Suppressor macrophage treated with lipopolysaccharide for 1 hour (primary cell): ENCODE measurements at regions not wholly inside any gene's neighbourhood (a gene's known extent, or its start where the extent isn't known, plus 50 kb on each side); places are given as distances from the start of the nearest gene placed in this dataset.

Experiments
- DNase-seq, 3 donors: peaks; one replicate each; pipeline ENCODE4 v3.0.0-alpha.2; 2020 to 2022

DNA sequence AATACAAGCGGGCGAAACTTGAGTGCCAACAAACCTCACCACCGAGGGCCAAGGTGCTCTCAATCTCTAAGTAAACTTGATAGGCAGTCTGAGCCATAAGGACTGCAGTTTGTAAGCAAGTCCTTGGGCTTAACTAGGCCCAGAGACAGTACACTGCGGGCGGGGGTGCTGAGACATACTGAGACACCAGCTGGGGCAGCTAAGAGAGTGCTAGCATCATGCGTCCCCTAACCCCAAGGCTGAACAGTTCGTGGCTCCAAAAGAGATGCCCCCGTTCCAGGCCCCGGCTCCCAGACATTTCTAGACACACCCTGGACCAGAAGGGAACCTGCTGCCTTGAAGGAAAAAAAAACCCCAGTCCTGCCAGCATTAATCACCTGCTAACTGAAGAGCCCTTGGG is 126.8 kb upstream of the PRDX4 start:
- DNase-seq: no peak

DNA sequence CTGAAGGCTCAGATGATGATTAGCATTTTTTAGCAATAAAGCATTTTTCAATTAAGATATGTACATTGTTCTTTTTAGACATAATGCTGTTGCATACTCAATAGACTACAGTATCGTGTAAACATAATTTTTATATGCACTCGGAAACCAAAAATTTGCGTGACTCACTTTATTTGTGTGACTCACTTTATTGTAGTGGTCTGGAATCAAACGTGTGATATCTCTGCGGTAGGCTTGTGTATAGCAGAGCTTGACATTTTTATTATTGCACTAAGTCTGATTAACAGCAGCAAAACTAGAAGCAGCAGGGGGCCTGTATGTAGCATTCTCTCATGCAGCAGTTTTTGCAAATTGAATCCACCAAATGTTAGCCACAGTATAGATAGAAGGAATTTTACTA is 119.1 kb upstream of the PRDX4 start:
- no peak for DNase-seq

DNA sequence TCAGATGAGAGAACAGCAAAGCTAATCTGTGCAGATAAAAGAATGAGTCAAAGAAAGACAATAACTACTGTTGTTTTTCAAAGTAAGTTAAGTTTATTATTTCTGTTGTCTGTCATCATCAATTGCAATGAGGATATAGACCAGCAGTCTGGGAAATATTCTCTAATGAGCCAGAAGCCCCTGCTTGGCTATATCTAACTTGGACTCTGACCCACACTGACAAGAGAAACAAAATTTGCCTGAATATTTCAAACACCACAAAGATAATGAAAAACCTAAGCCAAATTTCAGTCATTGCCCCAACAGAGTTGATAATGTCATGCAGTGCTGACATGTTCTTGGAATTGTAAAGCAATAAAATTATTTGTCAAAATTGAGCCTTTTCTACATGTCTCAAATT is 115.0 kb upstream of the PRDX4 start:
- no peak for DNase-seq

DNA sequence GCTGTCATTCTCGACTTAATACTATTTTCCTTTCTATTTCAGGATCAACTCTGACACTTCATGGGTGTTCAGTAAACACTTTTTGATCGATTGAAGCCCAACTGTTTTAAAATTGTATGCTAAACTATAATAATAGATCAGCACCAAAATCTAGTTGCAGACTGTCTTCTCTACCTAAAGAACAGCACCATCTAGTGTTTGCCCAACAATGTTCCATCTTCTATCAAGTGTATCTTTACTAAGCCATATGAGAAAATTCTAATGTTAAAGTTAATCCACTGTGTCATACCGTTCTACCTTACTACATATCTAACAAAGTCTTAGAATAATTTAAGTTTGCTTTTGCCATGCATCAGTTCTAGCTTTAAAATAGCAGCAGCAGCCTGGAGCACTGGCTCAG is 113.0 kb upstream of the PRDX4 start:
- peak; percentile 1 to 20 (median 4) for DNase-seq

DNA sequence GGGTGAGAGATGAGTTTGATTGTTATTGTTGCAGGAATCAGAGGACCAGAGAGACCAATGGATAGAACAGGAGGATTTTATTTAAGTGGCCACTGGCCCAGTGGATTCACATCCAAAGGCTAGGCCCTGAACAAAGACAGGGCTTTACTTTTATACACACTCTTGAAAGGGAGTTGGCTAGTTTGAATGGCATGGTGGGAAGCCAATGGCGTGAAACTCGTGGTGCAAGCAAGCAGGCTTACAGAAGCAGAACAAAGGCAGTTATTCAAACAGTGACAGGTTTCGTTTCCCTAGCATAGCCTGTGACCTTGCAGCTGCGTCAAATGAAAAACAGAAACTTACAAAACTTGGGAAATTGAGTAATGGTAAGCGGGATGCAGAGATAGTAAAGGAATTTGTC is 110.2 kb upstream of the PRDX4 start:
- peak in 1 of 3 donors; percentile 1 for DNase-seq

DNA sequence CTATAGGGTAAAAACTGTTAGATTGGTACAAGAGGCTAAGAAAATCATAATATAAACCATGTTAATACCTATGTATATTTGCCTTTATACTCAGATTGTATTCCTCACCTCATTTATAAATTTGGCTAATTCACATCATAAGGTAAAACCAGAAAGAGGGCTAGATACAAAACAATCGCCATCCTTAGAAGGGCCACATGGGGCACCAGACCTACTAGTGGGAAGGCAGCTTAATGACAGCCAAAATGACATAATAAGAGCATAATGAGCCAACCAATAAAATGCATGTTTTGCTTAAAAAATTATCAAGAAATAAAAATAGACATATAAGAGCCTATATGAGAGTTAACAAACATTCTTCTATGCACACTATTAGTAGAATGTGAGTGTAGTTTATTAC is 107.3 kb upstream of the PRDX4 start:
- no peak for DNase-seq

DNA sequence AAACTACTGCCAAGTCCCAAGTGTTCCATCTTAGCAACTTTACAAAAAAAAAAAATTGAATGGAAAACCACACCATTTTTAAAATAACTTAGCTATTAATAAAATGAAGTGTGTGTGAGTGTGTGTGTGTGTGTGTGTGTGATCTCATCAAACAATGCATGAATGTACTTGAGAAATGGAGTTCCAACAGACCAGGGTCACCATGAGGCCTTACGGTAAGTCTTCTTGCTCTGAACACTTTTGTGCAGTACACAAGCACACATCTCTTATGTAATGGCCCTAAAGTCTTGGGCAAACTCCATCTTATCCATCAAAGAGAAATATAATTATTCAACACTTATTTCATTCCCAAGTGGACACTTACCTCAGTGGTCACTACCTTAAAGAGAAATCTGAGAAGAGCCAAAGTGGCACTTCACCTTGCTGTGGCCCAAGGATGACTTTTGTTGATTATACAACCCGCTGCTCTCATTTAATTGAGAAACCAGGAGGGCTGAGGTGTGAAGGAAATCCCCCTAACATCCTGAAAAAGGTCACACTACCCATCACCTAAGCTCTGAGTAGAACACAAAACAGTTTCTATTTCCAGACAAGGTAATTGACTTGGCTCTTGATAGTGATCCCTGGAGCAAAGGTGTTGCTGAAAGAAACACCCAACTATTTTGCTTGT is 96.5 kb upstream of the PRDX4 start:
- no peak for DNase-seq

DNA sequence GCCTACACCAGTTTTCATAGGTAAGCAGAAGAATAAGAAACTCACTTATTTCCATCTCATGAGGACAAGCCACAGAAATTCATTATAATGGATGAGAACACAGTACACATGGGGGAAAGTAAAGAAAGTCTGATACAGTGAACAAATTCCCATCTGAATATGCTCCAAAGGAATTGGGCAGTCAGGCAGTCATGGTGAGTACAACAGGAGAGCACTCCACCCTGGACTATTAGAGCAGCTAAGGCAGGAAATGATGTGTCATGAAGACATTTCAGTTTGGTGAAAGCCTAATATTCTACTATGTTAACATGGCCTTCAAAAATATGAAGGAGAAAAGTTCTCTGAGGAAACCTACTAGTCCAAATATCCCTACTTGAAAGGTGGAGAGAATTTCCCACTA is 92.0 kb upstream of the PRDX4 start:
- no peak for DNase-seq

DNA sequence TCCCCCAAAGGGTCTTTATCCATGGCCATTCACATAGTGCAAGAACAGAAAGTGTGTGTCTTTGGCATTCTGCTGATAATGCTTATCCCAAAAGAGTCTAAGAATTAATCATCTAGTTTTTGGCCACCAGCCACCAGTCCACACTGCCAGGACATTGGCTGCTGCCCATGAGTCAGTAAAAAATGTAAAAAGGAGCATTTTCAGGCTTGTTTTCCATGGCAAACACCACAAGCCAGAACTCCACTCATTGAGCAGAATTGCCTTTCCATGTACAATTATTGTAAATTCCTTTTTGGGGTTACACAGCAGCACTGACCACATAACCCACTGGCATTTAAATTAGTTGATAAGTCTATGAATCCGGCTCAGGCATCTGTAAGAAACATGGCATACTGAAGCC is 89.2 kb upstream of the PRDX4 start:
- DNase-seq: no peak

DNA sequence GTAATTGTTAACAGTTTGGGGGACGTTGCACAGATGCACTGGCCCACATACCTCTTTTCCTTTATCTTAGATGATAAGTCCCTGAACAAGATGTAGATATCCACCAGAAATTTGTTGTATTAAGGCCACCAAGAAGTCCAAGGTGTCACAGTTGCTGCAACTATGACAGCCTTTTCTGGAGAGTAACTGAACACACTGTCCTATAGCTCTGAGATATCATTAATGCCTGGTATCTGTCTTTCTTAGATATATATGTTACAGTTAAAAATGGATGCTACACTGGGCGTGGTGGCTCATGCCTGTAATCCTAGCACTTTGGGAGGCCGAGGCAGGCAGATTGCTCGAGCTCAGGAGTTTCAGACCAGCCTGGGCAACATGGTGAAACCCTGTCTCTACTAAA is 77.8 kb upstream of the PRDX4 start:
- DNase-seq: no peak

DNA sequence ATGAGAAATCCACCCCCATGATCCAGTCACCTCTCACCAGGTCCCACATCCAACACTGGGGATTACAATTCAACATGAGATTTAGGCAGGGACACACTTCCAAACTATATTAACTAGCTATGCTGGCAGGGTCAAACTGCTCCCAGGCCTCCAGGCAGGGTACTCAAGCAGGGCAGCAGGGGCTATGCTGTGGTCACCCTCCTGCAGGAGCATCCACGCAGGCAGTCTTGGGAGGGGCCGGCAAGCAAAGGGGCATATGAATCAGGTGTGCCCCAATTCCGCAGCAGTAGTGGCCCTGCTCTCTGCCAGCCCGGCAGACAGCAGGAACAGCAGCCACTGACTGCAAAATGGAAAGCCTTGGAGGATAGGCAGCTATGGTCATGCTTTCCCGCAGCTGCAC is 74.6 kb upstream of the PRDX4 start:
- DNase-seq: no peak

DNA sequence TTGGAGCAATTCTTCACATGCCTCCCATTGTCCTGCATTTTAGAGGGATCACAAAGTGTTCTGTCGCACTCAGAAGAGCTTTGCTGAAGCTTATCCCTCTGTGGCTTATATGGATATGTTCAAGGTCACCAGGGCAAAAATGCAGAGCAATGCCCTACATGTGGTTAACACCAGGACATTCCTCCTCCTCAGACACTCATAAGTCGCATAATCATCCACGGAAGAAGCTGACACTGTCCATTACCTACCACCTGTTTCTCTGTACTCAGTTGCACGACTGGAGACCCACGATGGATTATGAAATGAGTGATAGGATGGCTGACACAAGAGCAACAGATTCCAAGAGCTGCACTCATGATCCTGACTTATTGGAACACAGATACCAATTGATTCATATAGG is 68.7 kb upstream of the PRDX4 start:
- no peak for DNase-seq

DNA sequence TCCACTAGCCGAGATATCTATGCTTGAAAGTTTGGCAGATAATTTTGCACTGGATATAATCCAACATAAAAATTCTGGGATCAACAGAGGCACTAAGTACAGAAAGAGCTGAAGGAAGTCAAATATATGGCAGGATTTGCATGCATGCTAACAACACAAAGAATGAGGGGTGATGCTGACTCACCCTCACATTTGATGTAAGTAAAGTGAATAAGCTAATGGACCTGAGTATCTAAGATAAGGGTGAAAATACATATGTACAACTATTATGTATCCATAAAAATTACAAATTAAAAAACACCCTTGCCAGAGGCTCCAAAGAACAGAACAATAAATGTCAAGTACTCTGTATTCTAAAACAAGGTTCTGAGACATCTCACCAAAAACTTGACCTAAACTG is 63.8 kb upstream of the PRDX4 start:
- no peak for DNase-seq

DNA sequence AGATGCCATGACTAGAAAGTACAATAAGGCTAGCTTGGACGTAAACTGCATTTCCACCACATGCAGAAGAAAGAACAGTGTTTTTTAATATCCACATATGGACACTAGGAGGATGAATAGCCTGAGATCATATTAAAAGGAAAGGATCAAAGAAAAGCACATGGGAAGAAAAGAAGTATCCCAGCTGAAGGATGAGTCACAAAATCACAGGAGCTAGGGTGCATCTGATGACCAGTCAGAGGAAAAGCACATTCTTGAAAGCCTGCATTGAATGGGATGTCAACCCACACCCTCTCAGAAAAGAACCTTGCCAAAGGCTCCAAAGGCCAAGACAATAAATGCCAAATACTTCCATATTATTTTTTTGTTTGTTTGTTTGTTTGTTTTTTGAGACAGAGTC is 56.8 kb upstream of the PRDX4 start:
- no peak for DNase-seq

DNA sequence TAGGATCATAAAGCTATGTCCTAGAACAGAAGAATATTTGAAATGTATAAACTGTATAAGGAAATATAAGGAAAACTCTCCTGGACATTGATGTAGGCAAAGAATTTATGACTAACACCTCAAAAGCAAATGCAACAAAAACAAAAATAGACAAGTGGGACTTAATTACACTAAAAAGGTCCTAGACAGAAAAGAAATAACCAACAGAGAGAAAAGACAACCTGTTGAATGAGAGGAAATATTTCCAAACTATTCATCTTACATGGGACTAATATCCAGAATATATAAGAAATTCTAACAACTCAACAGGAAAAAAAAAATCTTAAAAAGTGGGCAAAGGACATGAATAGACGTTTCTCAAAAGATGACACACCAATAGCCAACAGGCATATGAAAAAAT is 54.4 kb upstream of the PRDX4 start:
- DNase-seq: no peak

DNA sequence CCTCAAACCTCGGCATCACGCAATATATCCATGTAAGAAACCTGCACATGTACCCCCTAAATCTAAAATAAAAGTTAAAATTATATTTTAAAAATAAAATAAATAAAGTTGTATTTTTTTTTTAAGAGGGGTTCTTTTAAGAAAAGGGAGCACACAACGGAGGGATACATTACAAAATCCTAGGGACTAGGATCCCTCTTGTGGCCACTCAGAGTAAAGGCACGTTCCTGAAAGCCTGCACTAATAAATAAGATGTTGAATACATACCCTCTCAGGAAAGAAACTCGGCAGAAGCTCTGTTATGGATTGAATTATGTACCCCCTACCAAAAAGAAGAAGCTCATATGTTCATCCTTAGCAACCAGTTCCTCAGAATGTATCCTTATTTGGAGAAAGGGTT is 50.9 kb upstream of the PRDX4 start:
- peak; percentile 18 to 22 (median 20) for DNase-seq
